ENCODE measurements at regions not wholly inside any gene's neighbourhood (a gene's known extent, or its start where the extent isn't known, plus 50 kb on each side); places are given as distances from the start of the nearest gene placed in this dataset.
A peak's percentile ranks its signal among the peaks of the same experiment; 100 is the strongest.
"Not testable (repeated sequence)": the region's sequence is repeated elsewhere in the genome, so short reads cannot be mapped to it uniquely, and the experiment has no call there.

DNA sequence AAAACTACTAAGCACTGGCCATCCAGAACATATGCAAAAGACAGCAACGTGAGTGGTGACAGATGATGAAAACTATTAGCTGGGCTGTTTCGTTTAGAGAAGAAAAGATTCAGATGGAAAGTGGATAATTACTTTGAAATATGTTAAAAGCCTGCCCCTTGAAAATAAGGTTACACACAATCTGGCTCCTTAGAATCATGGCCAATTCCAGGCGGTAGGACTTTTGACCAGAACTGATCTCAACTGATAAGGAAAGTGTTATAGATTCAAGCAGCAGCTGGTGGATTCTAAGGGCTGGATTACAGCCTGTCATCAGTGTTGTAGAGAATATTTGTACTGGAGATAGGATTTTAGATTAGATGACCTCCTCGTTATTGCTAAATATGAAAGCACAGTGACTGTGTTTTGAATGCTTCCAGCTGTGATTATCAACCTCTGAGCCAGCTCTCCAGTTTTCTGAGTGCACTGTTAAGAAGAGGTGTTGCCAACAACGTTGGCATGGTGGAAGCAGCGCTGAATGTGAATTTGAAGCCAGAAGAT lies 75.1 kb downstream of the KBTBD2 start:
- DNase-seq = not testable (repeated sequence)

DNA sequence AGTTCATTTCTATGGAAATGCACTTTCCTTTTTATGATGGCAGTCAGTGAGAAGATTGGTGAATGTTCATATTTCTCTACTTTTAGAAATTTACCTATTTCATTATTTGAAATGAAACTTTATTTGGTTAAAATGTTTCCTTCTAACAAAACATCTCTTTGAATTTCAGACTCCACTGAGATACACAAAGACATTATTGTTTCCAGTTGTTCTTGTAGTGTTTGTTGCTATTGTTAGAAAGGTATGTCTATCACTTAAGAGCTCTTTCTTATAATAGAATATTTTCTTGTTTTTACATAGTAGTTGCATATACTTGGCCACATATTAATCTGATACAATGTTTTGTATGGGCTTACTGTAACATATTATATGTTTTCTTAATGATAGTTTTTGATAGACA lies 76.8 kb downstream of the KBTBD2 start:
- not testable (repeated sequence) for DNase-seq

DNA sequence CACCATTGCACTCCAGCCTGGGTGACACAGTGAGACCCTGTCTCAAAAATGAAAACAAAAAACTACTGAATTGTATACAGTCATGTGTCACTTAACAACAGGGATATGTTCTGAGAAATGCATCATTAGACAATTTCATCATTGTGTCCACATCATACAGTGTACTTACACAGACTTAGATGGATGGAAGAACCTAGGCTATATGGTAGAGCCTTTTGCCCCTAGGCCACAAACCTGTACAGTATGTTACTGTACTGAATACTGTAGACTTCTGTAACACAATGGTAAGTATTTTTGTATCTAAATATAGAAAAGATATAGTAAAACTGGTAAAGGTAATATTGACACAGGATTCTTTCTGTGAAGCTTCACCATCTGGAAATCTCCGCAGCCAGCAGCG lies 81.7 kb downstream of the KBTBD2 start:
- DNase-seq = no peak

DNA sequence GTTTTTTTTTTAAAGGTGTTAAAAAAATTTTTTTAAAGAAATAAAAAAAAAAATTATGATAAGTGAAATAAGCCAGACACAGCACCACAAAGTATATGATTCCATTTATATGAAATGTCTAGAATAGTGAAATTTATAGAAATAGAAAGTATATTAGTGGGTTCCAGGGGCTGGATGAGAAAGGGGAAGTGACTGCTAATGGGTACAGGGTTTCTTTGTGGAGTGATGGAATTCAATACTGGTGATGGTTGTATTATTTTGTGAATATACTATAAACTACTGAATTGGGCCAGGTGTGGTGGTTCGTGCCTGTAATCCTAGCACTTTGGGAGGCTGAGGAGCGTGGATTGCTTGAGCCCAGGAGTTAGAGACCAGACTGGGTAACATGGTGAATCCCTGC lies 82.2 kb downstream of the KBTBD2 start:
- no peak for DNase-seq

DNA sequence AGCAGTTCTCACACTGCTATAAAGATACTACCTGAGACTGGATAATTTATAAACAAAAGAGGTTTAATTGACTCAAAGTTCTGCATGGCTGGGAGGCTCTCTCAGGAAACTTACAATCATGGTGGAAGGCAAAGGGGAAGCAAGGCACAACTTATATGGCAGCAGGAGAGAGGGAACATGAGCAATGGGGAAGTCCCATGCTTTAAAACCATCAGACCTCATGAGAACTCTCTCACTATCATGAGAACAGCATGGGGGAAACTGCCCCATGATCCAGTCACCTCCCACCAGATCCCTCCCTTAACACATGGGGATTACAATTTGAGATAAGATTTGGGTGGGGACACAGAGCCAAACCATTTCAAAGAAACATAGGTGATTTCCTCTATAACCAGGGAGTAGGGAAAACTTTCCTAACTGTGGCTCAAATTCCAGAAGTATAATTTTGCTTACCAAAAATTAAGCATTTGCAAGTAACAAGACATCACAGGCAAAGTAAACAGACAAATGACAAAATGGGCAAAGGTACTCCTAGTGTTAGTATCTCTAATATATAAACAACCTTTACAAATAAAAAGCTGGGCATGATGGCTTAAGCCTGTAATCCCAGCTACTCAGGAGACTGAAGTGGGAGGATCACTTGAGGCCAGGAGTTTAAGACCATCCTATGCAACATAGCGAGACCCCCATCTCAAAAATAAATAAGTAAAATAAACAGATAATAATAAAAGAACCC lies 88.0 kb downstream of the KBTBD2 start:
- no peak for DNase-seq

DNA sequence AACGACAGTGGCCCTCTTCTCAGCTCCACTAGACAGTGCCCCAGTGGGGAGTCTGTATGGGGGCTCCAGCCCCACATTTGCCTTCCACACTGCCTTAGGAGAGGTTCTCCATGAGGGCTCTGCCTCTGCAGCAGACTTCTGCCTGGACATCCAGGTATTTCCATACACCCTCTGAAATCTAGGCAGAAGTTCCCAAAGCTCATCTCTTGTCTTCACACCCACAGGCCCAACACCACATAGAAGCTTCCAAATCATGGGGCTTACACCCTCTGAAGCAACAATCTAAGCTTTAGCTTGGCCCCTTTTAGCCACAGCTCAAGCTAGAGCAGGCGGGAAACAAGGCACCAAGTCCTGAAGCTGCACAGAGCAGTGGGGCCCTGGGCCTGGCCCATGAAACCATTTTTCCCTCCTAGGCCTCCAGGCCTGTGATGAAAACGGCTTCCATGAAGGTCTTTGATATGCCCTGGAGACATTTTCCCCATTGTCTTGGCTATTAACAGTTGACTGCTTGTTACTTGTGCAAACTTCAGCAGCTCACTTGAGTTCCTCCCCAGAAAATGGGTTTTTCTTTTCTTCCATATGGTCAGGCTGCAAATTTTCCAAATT lies 89.2 kb downstream of the KBTBD2 start:
- no peak for DNase-seq

DNA sequence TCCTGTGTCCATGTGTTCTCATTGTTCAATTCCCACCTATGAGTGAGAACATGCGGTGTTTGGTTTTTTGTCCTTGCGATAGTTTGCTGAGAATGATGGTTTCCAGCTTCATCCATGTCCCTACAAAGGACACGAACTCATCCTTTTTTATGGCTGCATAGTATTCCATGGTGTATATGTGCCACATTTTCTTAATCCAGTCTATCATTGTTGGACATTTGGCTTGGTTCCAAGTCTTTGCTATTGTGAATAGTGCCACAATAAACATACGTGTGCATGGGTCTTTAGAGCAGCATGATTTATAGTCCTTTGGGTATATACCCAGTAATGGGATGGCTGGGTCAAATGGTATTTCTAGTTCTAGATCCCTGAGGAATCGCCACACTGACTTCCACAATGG lies 98.5 kb downstream of the KBTBD2 start:
- not testable (repeated sequence) for DNase-seq

DNA sequence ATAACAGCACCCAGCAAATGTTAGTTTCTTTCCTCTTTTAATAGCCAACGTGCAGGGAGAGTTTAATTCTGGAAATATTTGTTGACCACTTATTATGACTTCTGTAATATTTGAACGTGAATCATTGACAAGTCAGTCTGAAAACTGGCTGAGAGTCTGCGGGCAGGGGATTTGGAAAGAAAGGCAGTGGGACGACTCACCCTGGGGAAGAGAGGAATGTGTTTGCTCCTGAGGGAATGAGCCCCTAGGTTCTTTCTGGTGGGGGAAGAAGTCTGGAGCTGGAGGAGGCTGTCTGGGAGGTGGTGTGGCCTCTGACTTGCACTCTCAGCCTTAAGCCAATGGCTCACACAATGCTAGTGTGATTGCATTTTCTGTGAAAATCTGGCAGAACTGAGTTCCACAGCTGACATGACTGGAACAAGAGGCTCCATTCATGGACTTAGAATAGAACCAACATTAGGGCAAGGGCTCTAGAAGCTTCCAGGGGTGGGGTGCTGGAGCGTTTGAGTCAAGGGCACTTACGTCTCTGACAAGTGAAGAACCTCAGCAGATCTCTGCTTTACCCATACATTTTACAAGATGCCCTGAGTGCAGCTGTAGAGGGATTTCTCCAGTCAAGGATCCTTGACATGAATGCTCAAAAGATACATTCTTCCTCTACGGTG lies 100.7 kb downstream of the KBTBD2 start:
- peak; percentile 93 for DNase-seq

DNA sequence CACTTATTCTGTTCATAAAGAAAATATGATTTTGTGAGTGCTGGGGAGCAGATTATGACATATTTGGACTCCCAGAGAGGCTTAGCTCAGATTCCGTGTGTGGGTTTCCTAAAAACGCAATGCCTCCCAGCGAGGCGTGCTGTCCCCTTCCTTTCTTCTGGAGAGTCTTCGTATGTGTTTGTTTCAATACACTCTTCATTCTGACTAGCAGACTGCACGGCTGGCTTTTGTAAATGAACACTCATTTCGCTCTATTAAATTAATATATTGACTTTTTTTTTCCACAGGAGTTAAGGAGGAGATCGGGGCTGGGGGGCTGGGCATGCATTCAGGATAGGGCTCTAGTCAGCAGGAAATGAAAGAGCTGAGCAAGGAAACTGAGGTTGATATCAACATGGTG lies 102.3 kb downstream of the KBTBD2 start:
- not testable (repeated sequence) for DNase-seq

DNA sequence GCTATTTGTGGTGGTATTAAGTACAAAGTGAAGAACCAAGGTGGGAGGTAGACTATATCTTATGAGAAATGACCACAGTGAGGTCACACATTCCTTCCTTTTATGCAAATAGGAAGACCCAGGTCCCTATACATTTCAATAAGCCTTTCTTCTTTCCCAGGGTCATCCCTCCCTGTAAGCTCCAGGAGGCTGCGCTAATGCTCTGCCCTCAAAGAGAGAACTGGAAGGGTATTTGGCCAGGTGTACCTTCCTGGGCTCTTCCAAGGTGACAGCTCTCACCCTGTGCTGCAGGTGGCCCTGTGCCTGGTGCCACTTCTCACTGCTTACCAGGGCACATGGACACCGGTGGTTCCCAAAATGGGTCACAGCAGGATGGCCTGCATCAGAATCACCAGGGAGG lies 103.4 kb downstream of the KBTBD2 start:
- DNase-seq = not testable (repeated sequence)

DNA sequence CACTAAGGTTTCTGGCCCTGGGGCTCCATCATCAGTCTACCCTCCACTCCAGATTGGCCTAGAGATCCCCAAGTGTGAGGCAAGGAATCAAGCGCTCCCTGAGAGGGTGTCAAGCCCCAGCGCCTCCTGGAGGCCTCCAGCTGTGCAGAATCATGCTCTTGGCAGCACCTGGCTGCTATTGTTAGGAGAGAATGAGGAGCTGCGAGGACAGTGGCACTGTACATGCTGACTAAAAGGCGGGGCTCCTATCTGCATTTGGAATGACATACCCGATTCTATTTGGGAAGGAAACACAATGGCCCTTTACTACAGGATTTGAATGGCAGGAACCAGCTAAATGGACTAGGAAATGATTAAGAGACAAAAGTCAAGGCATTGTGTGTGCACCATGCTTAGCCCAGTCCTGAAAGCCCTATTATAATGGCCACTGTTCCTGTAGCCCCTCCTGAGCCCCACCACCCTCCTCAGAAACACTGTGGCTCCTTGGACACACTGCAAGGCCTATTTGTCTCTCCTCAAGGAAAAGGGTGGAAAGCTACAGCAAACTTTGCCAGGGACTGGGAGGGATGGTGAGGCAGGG lies 106.1 kb downstream of the KBTBD2 start:
- not testable (repeated sequence) for DNase-seq

DNA sequence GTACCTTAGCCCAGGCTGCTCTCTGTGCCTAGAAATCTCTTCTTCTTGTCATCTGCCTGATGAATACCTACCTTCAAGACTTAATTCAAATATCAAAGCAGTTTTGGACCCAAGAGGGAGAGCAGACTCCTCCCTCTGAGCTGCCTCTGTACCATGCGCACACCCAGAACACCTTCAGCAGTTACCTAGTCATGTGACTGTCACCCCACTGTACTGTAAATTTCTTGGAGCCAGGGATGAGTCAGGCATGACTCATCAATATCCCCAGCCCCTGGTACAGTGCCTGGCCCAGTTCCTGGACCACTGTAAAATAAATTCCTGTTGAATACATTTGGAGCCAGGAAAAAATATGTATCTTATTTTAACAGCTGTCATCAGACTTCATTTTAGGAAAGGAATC lies 111.7 kb downstream of the KBTBD2 start:
- not testable (repeated sequence) for DNase-seq

DNA sequence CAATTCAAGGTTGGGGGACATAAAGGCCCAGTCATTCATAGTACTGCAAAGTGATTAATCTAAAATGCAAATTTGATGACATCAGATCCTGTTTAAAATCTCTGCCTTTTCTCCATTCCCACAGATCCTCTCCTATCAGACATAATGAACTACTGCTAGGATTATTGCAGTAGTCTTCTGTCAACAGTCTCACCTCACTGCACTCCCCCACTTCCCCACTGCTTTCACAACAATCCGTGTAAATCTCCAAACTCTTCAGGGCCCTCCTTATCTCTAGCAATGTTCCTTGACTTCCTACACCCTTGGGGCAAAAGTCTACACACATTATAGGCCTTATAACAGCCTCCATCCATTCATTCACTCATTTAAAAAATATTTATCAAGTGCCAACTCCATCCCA lies 112.4 kb downstream of the KBTBD2 start:
- DNase-seq = no peak

DNA sequence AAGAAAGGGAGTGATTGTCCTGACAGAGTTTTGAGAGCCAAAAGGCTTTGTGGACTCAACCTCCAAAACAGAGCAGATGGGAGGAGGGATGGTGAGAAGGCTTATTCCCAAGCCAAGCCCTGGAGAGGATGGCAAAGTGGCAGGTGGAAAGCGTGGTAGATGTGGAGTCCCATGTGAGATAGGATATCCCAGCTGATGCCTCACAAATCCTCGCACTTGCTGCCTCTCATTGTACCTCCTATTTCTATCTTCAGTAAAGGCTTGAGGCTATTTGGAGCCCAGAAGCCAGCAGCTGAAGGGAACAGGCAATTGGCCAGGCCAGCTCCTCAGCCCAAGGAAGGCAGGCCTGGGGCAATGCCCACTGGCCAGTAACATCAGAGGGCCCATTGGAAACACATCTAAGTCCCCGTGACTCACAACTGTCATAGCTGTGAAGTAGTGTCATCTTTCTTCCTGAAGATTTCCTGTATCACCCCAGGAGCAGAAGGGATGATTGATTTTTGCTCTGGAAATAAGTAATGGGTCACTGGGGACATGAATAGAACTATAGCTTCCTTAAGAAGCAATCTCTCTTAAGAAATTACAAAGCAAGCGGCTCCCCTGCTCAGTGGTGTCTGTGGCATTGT lies 114.4 kb downstream of the KBTBD2 start:
- DNase-seq = peak; percentile 89

DNA sequence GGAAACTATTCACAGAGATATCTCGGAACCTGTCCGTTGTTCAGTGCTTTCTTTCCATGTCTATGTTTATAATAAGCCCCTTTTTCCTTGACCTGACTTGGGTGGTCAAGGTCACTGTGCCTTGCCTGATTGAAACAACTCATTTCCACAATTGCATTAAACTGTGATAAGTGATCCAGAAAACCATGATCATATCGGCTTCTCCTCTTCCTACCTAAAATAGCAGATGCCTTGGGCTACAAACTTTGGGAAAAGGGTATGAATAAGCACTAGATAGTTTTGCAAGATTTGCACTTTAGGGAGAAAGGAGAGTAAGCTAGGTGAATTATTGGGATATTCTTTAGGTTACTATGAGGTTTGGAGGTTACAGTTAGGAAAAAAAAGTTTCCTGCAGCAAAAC lies 115.2 kb downstream of the KBTBD2 start:
- not testable (repeated sequence) for DNase-seq

DNA sequence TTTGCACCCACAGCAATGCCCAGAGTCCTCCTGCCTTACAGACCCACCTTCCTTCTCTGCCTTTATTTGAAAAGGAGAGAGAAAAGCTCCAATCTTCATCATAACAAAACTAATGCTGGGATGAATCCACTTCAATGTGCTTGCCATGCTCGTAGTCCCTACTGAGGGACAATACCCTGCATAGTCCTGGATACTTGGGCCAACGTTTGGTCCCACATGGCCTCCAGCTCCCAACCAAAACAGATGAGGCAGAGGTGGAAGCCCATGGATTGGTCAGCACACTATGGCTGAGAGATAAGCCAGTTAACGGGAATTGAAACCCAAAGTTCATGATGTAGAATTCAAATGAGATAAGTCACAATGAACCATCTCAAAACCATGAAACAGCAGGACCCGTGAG lies 115.8 kb downstream of the KBTBD2 start:
- not testable (repeated sequence) for DNase-seq

DNA sequence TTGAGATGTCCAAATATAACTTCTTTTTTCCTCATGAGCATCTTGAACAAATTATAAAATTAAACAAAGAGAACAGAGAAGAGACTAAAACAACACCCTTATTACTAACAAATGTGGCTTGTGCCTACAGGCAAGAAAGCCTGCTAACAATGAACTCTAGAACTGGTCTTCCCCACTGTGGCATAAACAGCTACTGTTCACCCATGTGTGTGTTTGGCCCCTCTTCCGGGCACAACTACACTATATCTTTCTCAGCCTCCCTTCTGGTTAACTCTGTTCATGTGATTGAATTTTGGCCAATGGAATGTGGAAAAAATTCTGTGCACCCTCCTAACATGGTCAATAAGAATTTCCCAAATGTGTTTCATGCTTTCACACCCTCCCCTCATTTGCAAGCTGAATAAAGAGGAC lies 117.0 kb downstream of the KBTBD2 start:
- DNase-seq = no peak

DNA sequence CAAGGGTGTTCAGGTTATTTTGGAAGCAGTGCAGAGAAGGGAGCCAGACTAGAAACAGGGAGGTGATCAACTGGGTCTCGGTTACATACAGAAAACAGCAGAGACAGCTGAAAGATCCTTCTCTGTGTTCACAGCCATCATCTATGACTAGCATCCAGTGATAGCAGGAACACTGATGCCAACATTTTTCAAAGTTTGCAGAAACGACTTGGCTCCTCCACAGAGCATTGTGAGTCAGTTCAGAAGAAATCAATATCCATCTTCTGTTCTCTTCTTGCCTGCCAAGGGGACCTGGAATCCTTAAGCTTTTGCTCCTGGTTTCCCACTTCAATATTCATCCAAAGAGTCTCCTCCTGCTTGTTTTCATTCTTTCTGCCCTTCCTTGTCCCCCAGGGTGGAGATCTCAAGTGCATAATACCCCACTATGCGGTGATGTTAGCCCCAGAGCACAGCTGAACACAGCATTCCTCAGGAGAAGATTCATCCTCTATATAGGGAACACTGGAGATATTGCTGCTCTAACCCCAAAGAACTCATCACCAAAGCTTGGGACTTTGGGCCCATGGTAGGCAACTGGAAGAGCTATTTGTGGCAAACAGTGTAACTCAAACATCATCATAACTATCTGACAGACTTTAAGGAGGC lies 122.6 kb downstream of the KBTBD2 start:
- DNase-seq = not testable (repeated sequence)

DNA sequence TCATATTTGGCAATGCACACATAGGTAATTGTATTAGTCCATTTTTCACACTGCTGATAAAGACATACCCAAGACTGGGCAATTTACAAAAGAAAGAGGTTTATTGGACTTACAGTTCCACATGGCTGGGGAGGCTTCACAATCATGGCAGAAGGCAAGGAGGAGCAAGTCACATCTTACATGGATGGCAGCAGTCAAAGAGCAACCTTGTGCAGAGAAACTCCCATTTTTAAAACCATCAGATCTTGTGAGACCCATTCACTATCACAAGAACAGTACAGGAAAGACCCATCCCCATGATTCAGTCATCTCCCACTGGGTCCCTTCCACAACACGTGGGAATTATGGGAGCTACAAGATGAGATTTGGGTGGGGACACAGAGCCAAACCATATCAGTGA lies 123.2 kb downstream of the KBTBD2 start:
- not testable (repeated sequence) for DNase-seq

DNA sequence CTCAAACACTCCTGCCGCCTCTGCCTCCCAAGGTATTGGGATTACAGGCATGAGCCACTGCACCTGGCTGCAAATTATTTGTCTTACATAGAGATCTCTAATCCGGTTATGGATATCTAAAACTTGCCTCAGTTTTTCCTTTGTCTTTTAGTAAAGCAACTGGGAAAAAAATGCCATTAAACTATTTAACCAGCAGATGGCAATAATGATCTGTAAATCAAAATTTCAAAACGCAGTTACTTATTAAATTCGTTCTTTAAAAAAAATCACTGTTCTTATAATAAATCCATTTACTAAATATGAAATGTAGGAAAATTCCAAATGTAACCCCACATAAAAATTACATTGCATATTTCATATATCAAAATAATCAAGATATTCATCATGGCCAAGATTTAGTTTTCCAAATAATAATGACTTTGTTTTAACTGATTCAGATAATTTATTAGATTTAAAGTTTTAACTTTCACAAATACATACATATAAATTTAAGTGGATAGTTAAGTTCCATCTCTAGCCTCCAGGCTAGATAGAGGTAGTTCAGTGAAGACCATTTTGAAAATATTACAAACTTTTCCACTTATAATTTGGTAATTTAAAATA lies 125.8 kb downstream of the KBTBD2 start:
- peak; percentile 17 for DNase-seq

DNA sequence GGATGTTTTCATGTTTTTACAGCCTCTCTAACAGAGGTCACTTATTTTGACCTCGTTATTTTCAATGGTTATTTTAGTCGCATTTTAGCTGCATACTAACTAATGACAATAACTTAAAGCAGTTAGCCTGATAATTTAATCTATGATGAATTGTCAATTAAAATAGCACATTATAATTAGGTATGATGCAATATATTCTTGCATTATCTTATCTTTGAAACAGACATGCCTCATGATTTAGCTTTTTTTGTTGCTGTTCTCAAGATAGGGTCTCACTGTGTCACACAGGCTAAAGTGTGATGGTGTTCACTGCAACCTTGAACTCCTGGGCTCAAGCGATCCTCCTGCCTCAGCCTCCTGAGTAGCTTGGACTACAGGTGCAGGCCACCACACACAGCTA lies 126.4 kb downstream of the KBTBD2 start:
- no peak for DNase-seq

DNA sequence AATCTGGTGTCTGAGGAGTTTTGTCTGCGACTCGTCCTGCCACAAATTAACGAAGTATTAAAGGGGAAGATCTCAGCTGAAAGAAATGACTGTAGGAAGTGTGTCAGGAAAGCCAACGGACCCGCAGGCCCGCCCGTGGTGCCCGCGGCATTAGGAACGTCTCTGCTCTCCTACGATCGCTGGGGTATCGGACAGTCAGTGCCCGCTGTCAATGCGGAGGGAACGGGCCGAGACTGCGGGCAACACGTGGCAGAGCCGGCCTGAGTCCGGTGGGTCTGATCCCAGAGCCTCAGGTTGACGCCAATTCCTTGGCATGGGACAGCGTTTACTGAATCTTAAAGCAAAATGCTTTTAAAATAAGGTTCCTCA lies 128.7 kb downstream of the KBTBD2 start:
- DNase-seq = no peak

Data from EL (cell line).